Stimulated activated CD8-positive, alpha-beta memory T cell treated with anti-CD3 and anti-CD28 coated beads, Interleukin-2, amount 100 ng/mL, for 48 hours (primary cell): ENCODE measurements at regions not wholly inside any gene's neighbourhood (a gene's known extent, or its start where the extent isn't known, plus 50 kb on each side); places are given as distances from the start of the nearest gene placed in this dataset.

Experiments used
- DNase-seq, 2 donors: peaks; one replicate each; pipeline ENCODE4 v3.0.0-alpha.2; 2020; ENCODE audit warnings: low read depth in 2 of 2

- no peak for DNase-seq
These were observed 399.7 kb upstream of the THBS1 start for GRCh38 chr15:39181056-39181747.

GRCh38 chr15:39181940-39182339 is 398.9 kb upstream of the THBS1 start:
- DNase-seq, result no peak

GRCh38 chr15:39183164-39183881 is 397.6 kb upstream of the THBS1 start:
- DNase-seq, result no peak

- no peak for DNase-seq
These were observed 396.0 kb upstream of the THBS1 start for GRCh38 chr15:39184701-39185390.

GRCh38 chr15:39188314-39188713 is 392.6 kb upstream of the THBS1 start:
- no peak for DNase-seq

- no peak for DNase-seq
These were observed 391.9 kb upstream of the THBS1 start for GRCh38 chr15:39188930-39189329.

- DNase-seq, result no peak
These were observed 389.0 kb upstream of the THBS1 start for GRCh38 chr15:39191871-39192291.

- no peak for DNase-seq
These were observed 388.5 kb upstream of the THBS1 start for GRCh38 chr15:39192351-39192750.

- no peak for DNase-seq
These were observed 387.8 kb upstream of the THBS1 start for GRCh38 chr15:39192979-39193560.

- no peak for DNase-seq
These were observed 387.3 kb upstream of the THBS1 start for GRCh38 chr15:39193611-39194010.

- no peak for DNase-seq
These were observed 386.6 kb upstream of the THBS1 start for GRCh38 chr15:39194106-39194830.

GRCh38 chr15:39195961-39196486 is 384.9 kb upstream of the THBS1 start:
- no peak for DNase-seq

GRCh38 chr15:39198044-39199000 is 382.6 kb upstream of the THBS1 start:
- DNase-seq, result no peak

GRCh38 chr15:39199076-39199475 is 381.8 kb upstream of the THBS1 start:
- DNase-seq, result no peak

- DNase-seq, result no peak
These were observed 380.3 kb upstream of the THBS1 start for GRCh38 chr15:39200586-39200985.

GRCh38 chr15:39202641-39203040 is 378.2 kb upstream of the THBS1 start:
- no peak for DNase-seq

- DNase-seq, result no peak
These were observed 376.8 kb upstream of the THBS1 start for GRCh38 chr15:39204031-39204430.

GRCh38 chr15:39205081-39205480 is 375.8 kb upstream of the THBS1 start:
- DNase-seq, result no peak

GRCh38 chr15:39205506-39206371 is 375.1 kb upstream of the THBS1 start:
- DNase-seq, result no peak
